Osteocyte (in vitro differentiated cells): ENCODE measurements at regions not wholly inside any gene's neighbourhood (a gene's known extent, or its start where the extent isn't known, plus 50 kb on each side); places are given as distances from the start of the nearest gene placed in this dataset.

ENCODE experiments used
- DNase-seq: peaks from one replicate; pipeline ENCODE4 v3.0.0; 2021; ENCODE audit warnings: mixed read lengths; ENCODE audit not compliant: unreplicated experiment; ENCODE audit errors: extremely low spot score
- H3K27ac Mint-ChIP-seq: one replicate; pipeline ENCODE4 v1.8.0; 2021; ENCODE audit warnings: mild to moderate bottlenecking, mixed read lengths; ENCODE audit not compliant: unreplicated experiment
- H3K27me3 Mint-ChIP-seq: one replicate; pipeline ENCODE4 v1.8.0; 2021; ENCODE audit warnings: mixed read lengths; ENCODE audit not compliant: unreplicated experiment
- H3K36me3 Mint-ChIP-seq: one replicate; pipeline ENCODE4 v1.8.0; 2021; ENCODE audit warnings: mixed read lengths; ENCODE audit not compliant: unreplicated experiment
- H3K4me1 Mint-ChIP-seq: one replicate; pipeline ENCODE4 v1.8.0; 2021; ENCODE audit warnings: mixed read lengths; ENCODE audit not compliant: unreplicated experiment
- H3K4me3 Mint-ChIP-seq: one replicate; pipeline ENCODE4 v1.8.0; 2021; ENCODE audit warnings: mild to moderate bottlenecking, moderate library complexity, mixed read lengths; ENCODE audit not compliant: unreplicated experiment
- H3K9me3 Mint-ChIP-seq: one replicate; pipeline ENCODE4 v1.8.0; 2021; ENCODE audit warnings: mixed read lengths; ENCODE audit not compliant: unreplicated experiment
- CTCF ChIP-seq: fragments of 200-600 bp; sonication (generic); IDR thresholded peaks from 2 replicates; pipeline ENCODE4 v1.5.0; 2021; ENCODE audit warnings: antibody characterized with exemption, mild to moderate bottlenecking, moderate library complexity

GRCh38 chr7:26522633-26523032 lies 231.0 kb downstream of the SNX10 start:
- no peak for DNase-seq
- no peak overlapping the region for H3K27ac Mint-ChIP-seq
- no peaks in the 10 kb centered on the region for H3K9me3 Mint-ChIP-seq
- H3K36me3 Mint-ChIP-seq = no peaks in the 10 kb centered on the region
- no peaks in the 10 kb centered on the region for H3K27me3 Mint-ChIP-seq
- TF ChIP-seq CTCF = no peak
- H3K4me1 Mint-ChIP-seq = no peaks in the 10 kb centered on the region
- no peak overlapping the region for H3K4me3 Mint-ChIP-seq

- Mint-ChIP-seq H3K4me3 (no peak overlapping the region), H3K27ac (no peak overlapping the region), H3K4me1 (no peaks in the 10 kb centered on the region), H3K36me3 (no peaks in the 10 kb centered on the region), H3K9me3 (no peaks in the 10 kb centered on the region), H3K27me3 (no peaks in the 10 kb centered on the region)
- DNase-seq = no peak
- TF ChIP-seq CTCF = no peak
Measured at GRCh38 chr7:26525398-26526264, 234.0 kb downstream of the SNX10 start.

- Mint-ChIP-seq H3K36me3 (no peaks in the 10 kb centered on the region), H3K27ac (no peak overlapping the region)
- no peak for TF ChIP-seq CTCF
Measured at GRCh38 chr7:26526265-26526587, 234.6 kb downstream of the SNX10 start.

GRCh38 chr7:26531926-26532325 lies 240.3 kb downstream of the SNX10 start:
- no peak for TF ChIP-seq CTCF
- no peaks in the 10 kb centered on the region for H3K36me3 Mint-ChIP-seq
- H3K27me3 Mint-ChIP-seq = no peaks in the 10 kb centered on the region
- H3K27ac Mint-ChIP-seq = no peak overlapping the region
- H3K4me3 Mint-ChIP-seq = no peak overlapping the region
- no peaks in the 10 kb centered on the region for H3K4me1 Mint-ChIP-seq
- no peaks in the 10 kb centered on the region for H3K9me3 Mint-ChIP-seq
- no peak for DNase-seq

More at GRCh38 chr7:26526265-26526587, 234.6 kb downstream of the SNX10 start:
- DNase-seq = no peak
- H3K9me3 Mint-ChIP-seq = no peaks in the 10 kb centered on the region
- no peaks in the 10 kb centered on the region for H3K27me3 Mint-ChIP-seq
- H3K4me3 Mint-ChIP-seq = no peak overlapping the region
- no peaks in the 10 kb centered on the region for H3K4me1 Mint-ChIP-seq

GRCh38 chr7:26532471-26532870 lies 240.8 kb downstream of the SNX10 start:
- no peak for DNase-seq
- Mint-ChIP-seq H3K27ac (no peak overlapping the region), H3K36me3 (no peaks in the 10 kb centered on the region), H3K4me3 (no peak overlapping the region), H3K4me1 (no peaks in the 10 kb centered on the region), H3K9me3 (no peaks in the 10 kb centered on the region), H3K27me3 (no peaks in the 10 kb centered on the region)
- no peak for TF ChIP-seq CTCF
